ENCODE measurements at regions not wholly inside any gene's neighbourhood (a gene's known extent, or its start where the extent isn't known, plus 50 kb on each side); places are given as distances from the start of the nearest gene placed in this dataset.

GRCh38 chr16:72428681-72429376, 256.9 kb upstream of the PMFBP1 start:
- Mint-ChIP-seq H3K27ac (no peak overlapping the region), H3K4me1 (no peaks in the 10 kb centered on the region), H3K36me3 (ENCODE audit: low read depth) (peaks cover 15% of the 10 kb centered on the region), H3K9me3 (peaks cover 13% of the 10 kb centered on the region), H3K4me3 (no peak overlapping the region), H3K27me3 (ENCODE audit: low read depth) (no peaks in the 10 kb centered on the region)
- TF ChIP-seq CTCF (IDR thresholded peaks at IDR 0.05; ENCODE audit: unreplicated experiment in 3 of 3) = no peak

DNA sequence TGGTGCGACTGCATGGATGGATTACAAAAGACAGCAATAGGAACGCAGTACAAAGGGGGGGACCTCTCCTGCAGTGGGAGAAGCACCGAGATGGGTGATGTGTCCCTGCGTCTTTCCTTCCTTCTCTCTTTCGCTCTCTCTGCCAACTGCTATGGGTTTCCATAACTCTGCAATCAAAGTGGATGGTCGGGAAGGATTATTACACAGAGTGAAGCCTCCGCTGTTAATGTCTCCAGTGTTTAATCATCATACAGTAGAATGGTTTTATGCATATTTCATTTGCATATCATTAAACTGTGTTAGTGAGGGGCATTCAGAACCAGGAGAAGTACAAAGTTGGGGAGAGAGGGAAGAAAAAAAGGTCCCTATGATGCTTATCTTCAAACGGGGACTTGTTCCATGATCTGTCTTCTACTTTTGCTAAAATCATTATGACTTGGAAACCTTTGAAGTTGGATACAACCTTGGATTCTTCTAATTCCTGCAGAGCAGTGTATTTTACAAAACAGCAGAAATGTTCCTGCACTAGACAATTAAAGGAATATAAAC, 255.9 kb upstream of the PMFBP1 start:
- Mint-ChIP-seq H3K36me3 (ENCODE audit: low read depth) (peaks cover 22% of the 10 kb centered on the region), H3K4me1 (no peaks in the 10 kb centered on the region), H3K27me3 (ENCODE audit: low read depth) (no peaks in the 10 kb centered on the region), H3K9me3 (peaks cover 15% of the 10 kb centered on the region), H3K4me3 (no peak overlapping the region), H3K27ac (no peak overlapping the region)
- TF ChIP-seq CTCF (IDR thresholded peaks at IDR 0.05; ENCODE audit: unreplicated experiment in 3 of 3) = no peak

- no peaks in the 10 kb centered on the region for H3K4me1 Mint-ChIP-seq
- TF ChIP-seq CTCF (IDR thresholded peaks at IDR 0.05; ENCODE audit: unreplicated experiment in 3 of 3) = no peak
- H3K27me3 Mint-ChIP-seq (ENCODE audit: low read depth) = no peaks in the 10 kb centered on the region
- no peak overlapping the region for H3K4me3 Mint-ChIP-seq
- peaks cover 29% of the 10 kb centered on the region for H3K36me3 Mint-ChIP-seq (ENCODE audit: low read depth)
- H3K9me3 Mint-ChIP-seq = peaks cover 19% of the 10 kb centered on the region
- H3K27ac Mint-ChIP-seq = no peak overlapping the region
Measured at GRCh38 chr16:72427051-72427782, 255.3 kb upstream of the PMFBP1 start.

GRCh38 chr16:72426386-72426785, 254.4 kb upstream of the PMFBP1 start:
- Mint-ChIP-seq H3K9me3 (peaks cover 22% of the 10 kb centered on the region), H3K36me3 (ENCODE audit: low read depth) (peaks cover 34% of the 10 kb centered on the region), H3K4me3 (no peak overlapping the region)

DNA sequence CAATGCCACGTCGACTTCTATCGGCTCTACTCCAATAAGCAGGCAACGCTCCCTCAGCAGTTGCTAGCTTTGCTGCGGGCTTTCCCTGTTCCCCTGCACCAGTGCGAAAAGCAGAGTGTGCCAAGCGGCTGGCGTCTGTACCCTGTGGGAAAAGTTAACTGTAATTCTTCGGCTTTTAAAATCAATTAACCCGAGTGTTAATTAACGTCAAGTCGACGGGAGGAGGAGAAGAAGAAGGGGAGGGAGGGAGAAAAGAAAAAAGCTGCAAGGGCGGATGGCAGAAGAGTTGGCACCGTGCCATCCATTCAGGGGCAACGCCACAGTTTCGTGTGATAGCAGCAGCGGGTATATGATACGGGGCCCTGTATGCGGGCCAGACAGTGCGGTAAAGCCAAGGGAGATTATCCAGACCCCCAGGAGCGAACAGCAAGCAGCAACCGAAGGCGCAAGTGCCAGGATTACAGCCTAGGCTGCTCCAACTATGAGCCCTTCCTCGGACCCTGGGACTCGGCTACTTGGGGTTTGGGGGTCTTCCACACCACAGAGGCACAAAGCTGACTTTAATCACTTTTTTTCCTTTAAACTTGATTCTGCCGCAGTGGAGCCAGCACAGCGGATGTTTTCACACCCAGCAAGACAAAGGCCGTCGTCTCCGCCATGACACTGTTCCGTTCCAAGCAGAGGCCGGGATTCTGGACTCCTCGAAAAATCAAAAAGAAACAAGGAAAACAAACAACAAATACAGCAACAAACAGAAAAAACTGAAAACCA, 253.8 kb upstream of the PMFBP1 start:
- Mint-ChIP-seq H3K4me3 (no peak overlapping the region), H3K27me3 (ENCODE audit: low read depth) (no peaks in the 10 kb centered on the region), H3K36me3 (ENCODE audit: low read depth) (peaks cover 40% of the 10 kb centered on the region), H3K27ac (no peak overlapping the region), H3K9me3 (peaks cover 27% of the 10 kb centered on the region), H3K4me1 (no peaks in the 10 kb centered on the region)
- no peak for TF ChIP-seq CTCF (IDR thresholded peaks at IDR 0.05; ENCODE audit: unreplicated experiment in 3 of 3)

More at GRCh38 chr16:72426386-72426785, 254.4 kb upstream of the PMFBP1 start:
- TF ChIP-seq CTCF (IDR thresholded peaks at IDR 0.05; ENCODE audit: unreplicated experiment in 3 of 3) = no peak
- Mint-ChIP-seq H3K27ac (no peak overlapping the region), H3K27me3 (ENCODE audit: low read depth) (no peaks in the 10 kb centered on the region), H3K4me1 (no peaks in the 10 kb centered on the region)

Measured in nephron (organoid).